ENCODE measurements at regions not wholly inside any gene's neighbourhood (a gene's known extent, or its start where the extent isn't known, plus 50 kb on each side); places are given as distances from the start of the nearest gene placed in this dataset.

DNA sequence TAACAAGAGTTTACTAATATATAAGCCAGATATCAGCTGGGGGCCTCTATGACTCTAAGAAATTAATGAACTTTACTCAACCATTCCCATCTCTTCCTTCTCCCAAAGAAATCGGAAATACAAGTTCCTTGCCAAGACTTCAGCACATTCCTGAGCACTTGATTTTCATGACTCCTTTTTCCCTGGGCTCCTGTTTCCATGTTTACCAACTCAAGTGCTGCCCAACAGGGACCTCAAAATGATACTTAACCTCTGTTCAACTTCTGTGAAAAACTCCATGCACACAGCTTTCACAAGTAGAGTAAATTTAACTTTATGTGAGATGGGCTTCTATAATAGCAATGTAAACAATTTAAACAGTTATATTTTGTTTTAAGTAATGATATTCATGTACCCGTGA lies 315.8 kb upstream of the CDIN1 start:
- no peak overlapping the region for H3K4me3 ChIP-seq (ENCODE audit: low read depth, low read length)
- TF ChIP-seq, protein P1, sequence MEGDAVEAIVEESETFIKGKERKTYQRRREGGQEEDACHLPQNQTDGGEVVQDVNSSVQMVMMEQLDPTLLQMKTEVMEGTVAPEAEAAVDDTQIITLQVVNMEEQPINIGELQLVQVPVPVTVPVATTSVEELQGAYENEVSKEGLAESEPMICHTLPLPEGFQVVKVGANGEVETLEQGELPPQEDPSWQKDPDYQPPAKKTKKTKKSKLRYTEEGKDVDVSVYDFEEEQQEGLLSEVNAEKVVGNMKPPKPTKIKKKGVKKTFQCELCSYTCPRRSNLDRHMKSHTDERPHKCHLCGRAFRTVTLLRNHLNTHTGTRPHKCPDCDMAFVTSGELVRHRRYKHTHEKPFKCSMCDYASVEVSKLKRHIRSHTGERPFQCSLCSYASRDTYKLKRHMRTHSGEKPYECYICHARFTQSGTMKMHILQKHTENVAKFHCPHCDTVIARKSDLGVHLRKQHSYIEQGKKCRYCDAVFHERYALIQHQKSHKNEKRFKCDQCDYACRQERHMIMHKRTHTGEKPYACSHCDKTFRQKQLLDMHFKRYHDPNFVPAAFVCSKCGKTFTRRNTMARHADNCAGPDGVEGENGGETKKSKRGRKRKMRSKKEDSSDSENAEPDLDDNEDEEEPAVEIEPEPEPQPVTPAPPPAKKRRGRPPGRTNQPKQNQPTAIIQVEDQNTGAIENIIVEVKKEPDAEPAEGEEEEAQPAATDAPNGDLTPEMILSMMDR (IDR thresholded peaks at IDR 0.05; ENCODE audit: low read depth, low read length) = no peak

DNA sequence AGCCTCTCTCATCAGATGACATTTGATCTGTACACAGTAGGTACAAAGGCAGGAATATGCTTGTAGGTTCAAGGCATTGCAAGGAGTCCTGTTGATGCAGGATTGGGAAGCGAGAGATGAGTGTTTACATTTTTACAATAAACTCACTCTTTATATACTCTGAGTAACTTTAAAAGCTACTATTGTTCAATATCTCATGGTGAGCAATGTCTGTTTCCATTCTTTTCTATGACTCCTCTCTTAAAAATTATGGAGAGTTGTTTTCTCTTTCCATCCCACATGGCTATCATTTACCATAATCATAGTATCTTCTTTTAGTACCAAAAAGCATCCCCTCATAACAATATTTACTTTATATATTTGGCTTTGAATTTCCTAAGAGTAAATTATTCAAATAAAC lies 314.0 kb upstream of the CDIN1 start:
- TF ChIP-seq, protein P1 (IDR thresholded peaks at IDR 0.05; ENCODE audit: low read depth, low read length) = no peak
- no peak overlapping the region for H3K4me3 ChIP-seq (ENCODE audit: low read depth, low read length)

DNA sequence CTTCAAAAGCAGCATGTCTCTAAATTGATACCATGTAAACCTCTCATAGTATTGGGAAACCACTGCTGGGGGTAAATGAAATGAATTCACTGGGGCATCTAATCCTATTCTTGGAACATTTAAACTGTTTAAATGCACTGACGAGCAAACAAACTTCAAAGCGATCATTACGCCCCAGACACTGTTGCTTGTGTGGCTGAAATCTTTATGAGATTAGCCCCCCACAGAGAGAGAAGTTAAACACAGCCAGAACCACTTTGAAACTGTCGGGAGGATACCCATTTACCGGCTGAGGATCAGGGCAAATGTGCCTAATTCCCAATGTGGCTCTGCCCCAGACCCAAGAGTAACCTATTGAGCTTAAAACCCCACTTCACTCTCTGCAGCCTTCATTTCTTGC lies 308.4 kb upstream of the CDIN1 start:
- H3K4me3 ChIP-seq (ENCODE audit: low read depth, low read length) = no peak overlapping the region
- TF ChIP-seq, protein P1 (IDR thresholded peaks at IDR 0.05; ENCODE audit: low read depth, low read length) = no peak

DNA sequence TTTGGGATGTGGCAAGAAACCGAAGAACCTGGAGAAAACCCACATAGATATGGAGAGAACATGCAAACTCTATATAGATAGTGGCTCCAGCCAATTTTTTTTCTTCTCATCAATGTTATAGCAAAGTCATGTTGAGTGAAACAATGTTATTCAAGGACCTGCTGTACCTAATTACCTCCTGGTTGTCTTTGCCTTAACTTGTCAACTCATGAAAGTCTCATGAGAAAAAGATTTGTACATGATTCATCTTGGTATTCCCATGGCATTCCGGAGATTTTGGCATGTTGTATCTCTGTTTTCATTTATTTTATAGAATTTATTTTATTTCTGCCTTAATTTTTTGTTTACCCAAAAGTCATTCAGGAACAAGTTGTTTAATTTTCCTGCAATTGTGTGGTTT lies 303.8 kb upstream of the CDIN1 start:
- TF ChIP-seq, protein P1 (IDR thresholded peaks at IDR 0.05; ENCODE audit: low read depth, low read length) = no peak

DNA sequence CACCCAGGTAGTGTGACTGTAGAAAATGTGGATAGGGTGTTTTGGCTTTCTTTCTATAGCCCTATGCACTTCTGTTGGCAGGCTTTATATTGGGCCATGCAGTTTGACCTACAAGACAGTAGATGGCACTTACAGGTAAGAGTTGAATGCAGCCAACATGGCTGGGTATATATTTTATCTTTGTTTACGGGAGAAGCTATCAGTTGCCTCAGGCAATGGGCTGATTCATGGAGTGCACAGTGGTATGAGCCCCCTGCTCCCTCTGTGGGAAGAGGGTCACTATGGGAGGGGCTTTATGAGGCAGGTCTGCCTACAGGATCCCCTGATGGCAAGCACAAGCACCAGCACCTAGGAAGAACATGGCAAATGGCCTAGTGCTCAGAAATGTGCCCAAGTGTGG lies 301.2 kb upstream of the CDIN1 start:
- TF ChIP-seq, protein P1 (IDR thresholded peaks at IDR 0.05; ENCODE audit: low read depth, low read length) = no peak
- H3K4me3 ChIP-seq (ENCODE audit: low read depth, low read length) = no peak overlapping the region

More for the DNA sequence above, 303.8 kb upstream of the CDIN1 start:
- no peak overlapping the region for H3K4me3 ChIP-seq (ENCODE audit: low read depth, low read length)

DNA sequence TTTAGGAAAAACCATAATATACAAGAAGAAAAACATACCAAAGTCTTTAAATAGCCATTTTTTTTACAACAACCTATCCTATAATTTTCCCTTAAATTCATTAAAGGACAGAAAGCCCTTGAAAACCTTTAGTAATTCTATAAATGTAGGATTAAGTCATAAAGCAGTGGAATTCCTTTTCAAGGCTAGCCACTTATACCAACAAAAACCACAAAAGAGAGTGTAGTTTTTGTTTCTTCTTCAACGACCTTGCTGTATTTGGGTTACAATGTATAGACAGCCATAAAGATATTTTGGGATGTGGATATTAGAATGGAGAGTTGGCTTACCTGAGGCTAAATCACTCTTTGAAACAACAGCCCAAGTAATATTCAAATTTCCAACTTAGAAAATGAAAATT lies 296.6 kb upstream of the CDIN1 start:
- TF ChIP-seq, protein P1 (IDR thresholded peaks at IDR 0.05; ENCODE audit: low read depth, low read length) = no peak
- no peak overlapping the region for H3K4me3 ChIP-seq (ENCODE audit: low read depth, low read length)

DNA sequence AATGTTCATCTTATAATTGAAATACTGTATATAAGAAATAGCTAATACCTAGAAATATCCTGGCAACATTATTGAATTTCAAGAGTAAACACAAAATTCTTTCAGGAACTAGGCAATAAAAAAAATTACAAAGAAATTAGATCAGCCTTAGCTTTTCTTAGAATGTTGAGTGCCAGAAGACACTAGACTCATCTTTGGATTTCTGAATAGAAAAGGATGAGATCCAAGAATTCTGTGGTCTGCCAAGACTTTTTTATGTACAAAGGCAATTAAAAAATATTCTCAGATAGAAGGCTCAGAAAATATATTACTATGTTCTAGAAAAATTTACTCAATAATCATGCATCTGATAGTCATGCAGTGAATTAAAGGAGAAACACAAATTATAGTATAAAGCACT lies 294.5 kb upstream of the CDIN1 start:
- TF ChIP-seq, protein P1 (IDR thresholded peaks at IDR 0.05; ENCODE audit: low read depth, low read length) = no peak
- no peak overlapping the region for H3K4me3 ChIP-seq (ENCODE audit: low read depth, low read length)

Measured in WI38 (cell line).